ENCODE measurements at regions not wholly inside any gene's neighbourhood (a gene's known extent, or its start where the extent isn't known, plus 50 kb on each side); places are given as distances from the start of the nearest gene placed in this dataset.

DNA sequence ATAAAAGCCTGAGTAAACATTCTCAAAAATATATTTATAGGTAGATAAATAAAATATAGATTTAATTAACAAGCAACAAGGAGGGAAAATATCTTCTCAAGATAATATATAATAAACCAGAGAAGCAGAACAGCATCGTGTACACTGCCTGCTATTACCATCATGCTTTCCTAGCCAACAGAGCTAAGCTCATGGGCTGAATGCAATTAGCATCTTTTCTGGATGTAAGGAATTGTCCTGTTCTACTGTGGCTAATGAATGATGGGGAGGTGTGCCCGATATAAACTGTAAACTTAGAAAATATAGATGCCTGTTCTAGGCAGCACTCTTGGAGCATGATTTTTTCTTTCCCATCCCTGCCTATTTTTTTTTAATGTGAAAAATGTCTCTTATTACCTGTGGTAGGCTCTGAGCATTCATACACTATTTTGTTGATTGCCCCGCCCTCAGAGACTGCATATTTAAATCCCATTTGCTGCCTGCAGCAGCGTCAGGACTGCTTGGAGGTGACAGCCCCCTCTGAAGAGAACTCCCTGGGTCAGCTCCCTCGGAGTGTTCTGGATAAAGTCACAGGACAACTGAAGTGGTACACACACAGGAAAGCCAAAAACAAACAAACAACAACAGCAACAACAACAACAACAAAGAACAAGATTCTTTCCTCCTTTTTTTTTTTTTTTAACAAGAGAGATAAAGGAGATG lies 312.3 kb downstream of the SATB1 start:
- no peaks in the 10 kb centered on the region for H3K27me3 ChIP-seq (ENCODE audit: control insufficient read depth, insufficient read depth, low read length)
- H3K36me3 ChIP-seq (ENCODE audit: control insufficient read depth, insufficient read depth, low read length): no peaks in the 10 kb centered on the region
- no peak for DNase-seq (ENCODE audit: low read depth)
- no peak overlapping the region for H3K4me3 ChIP-seq (ENCODE audit: low read depth, low read length)
- TF ChIP-seq, protein P1, sequence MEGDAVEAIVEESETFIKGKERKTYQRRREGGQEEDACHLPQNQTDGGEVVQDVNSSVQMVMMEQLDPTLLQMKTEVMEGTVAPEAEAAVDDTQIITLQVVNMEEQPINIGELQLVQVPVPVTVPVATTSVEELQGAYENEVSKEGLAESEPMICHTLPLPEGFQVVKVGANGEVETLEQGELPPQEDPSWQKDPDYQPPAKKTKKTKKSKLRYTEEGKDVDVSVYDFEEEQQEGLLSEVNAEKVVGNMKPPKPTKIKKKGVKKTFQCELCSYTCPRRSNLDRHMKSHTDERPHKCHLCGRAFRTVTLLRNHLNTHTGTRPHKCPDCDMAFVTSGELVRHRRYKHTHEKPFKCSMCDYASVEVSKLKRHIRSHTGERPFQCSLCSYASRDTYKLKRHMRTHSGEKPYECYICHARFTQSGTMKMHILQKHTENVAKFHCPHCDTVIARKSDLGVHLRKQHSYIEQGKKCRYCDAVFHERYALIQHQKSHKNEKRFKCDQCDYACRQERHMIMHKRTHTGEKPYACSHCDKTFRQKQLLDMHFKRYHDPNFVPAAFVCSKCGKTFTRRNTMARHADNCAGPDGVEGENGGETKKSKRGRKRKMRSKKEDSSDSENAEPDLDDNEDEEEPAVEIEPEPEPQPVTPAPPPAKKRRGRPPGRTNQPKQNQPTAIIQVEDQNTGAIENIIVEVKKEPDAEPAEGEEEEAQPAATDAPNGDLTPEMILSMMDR (IDR thresholded peaks at IDR 0.05; ENCODE audit: insufficient read depth, low read depth, low read length): no peak
- ChIA-PET CTCF (interaction anchor here (1.0 kb wide), 1 partner anchor 12 kb away, joined by 5 read pairs; no protein-coding TSS in a partner anchor), POLR2A (interaction anchor here (0.5 kb wide), 1 partner anchor 44 kb away, joined by 6 read pairs; no protein-coding TSS in a partner anchor)

DNA sequence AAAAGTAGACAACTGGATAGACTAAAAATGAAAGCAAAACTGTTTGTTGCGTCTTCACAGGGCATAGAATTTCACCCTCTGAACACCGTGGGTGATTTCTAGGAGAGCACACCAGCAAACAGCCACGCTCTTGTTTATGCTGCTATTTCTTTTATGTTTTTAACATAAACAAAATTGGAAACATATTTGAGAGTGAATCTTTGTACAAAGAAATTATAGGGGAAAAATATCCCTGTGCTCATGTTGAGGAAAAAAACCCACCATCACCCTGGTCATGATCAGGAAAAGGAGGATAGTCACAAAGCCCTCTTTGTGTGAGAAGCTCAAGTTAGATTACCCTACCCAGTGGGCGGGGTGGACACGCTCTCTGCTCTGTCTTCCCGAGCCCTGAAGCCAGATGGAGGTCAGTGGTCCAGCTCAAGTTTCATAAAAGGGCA lies 313.3 kb downstream of the SATB1 start:
- H3K27me3 ChIP-seq (ENCODE audit: control insufficient read depth, insufficient read depth, low read length): no peaks in the 10 kb centered on the region
- no peaks in the 10 kb centered on the region for H3K36me3 ChIP-seq (ENCODE audit: control insufficient read depth, insufficient read depth, low read length)
- TF ChIP-seq, protein P1 (IDR thresholded peaks at IDR 0.05; ENCODE audit: insufficient read depth, low read depth, low read length): no peak
- ChIA-PET POLR2A (no interaction called here), CTCF (interaction anchor here (1.0 kb wide), 2 partner anchors 13 to 29 kb away, joined by 3 to 5 read pairs; no protein-coding TSS in a partner anchor)
- H3K4me3 ChIP-seq (ENCODE audit: low read depth, low read length): peak overlapping the region; percentile 18; the same call in 1 of the 2 replicates
- no peak for DNase-seq (ENCODE audit: low read depth)

DNA sequence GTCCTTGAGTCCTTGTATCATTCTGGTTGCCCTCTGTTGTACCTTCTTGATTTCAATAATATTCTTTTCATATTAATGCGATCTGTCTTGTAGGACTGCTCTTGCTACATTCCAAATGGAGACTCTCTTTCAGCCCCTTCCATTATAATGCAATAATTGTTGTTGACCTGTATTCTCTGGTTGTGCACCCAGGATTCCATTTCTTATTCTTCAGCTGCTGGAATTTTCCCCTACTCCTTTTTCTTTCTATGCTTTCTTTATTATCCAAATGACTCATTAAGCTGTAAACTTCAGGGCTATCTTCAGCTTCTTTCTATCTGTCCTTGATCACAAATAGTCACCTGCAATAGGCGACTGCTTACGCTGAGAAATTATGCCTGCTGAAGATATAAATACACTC lies 321.5 kb downstream of the SATB1 start:
- Histone ChIP-seq H3K36me3 (ENCODE audit: control insufficient read depth, insufficient read depth, low read length) (no peaks in the 10 kb centered on the region), H3K4me3 (ENCODE audit: low read depth, low read length) (no peak overlapping the region), H3K27me3 (ENCODE audit: control insufficient read depth, insufficient read depth, low read length) (no peaks in the 10 kb centered on the region)
- ChIA-PET CTCF (no interaction called here), POLR2A (no interaction called here)
- TF ChIP-seq, protein P1 (IDR thresholded peaks at IDR 0.05; ENCODE audit: insufficient read depth, low read depth, low read length): no peak
- DNase-seq (ENCODE audit: low read depth): no peak

DNA sequence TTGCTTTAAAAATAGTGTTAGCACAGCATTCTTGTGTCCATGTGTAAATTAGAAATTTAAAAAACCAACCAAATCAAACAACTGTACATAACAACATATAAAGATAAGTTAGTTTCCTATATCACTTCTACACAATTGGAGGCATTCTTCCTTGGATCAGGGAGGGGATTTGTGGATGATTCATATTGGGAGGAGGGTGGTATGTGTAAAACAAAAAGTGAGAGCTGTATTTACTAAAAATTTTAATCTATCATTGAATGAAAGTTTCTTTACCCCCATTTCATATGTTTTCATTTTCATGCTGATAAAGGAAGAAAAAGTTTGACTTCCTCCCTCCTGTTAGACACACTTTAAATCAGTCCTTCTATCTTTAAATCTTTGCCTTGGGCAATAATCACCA lies 325.0 kb downstream of the SATB1 start:
- ChIA-PET POLR2A (no interaction called here), CTCF (interaction anchor here (1.5 kb wide), 1 partner anchor 13 kb away, joined by 4 read pairs; no protein-coding TSS in a partner anchor)
- TF ChIP-seq, protein P1 (IDR thresholded peaks at IDR 0.05; ENCODE audit: insufficient read depth, low read depth, low read length): no peak
- H3K4me3 ChIP-seq (ENCODE audit: low read depth, low read length): no peak overlapping the region
- H3K27me3 ChIP-seq (ENCODE audit: control insufficient read depth, insufficient read depth, low read length): no peaks in the 10 kb centered on the region
- H3K36me3 ChIP-seq (ENCODE audit: control insufficient read depth, insufficient read depth, low read length): no peaks in the 10 kb centered on the region
- DNase-seq (ENCODE audit: low read depth): no peak

DNA sequence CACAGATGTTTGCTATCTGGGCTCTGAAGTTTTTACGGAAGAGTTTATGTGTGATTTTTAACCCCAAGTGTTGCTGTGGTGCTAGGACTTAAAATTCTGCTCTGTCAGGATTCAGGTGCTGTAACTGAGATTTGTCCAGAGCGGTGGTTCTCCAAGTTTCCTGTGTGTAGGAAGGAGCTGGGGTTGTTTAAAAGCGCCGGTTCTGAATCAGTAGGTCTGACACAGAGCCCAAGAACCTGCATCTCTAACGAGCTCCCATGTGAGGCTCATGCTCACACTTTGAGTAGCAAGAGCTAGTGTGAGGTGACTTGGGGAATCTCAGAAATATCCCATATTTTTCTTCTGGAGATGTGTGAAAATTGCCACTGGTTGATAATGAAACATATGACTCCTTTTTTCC lies 325.5 kb downstream of the SATB1 start:
- no peaks in the 10 kb centered on the region for H3K27me3 ChIP-seq (ENCODE audit: control insufficient read depth, insufficient read depth, low read length)
- CTCF ChIA-PET: interaction anchor here (1.5 kb wide), 1 partner anchor 12 kb away, joined by 4 read pairs; no protein-coding TSS in a partner anchor
- DNase-seq (ENCODE audit: low read depth): no peak
- TF ChIP-seq, protein P1 (IDR thresholded peaks at IDR 0.05; ENCODE audit: insufficient read depth, low read depth, low read length): no peak
- H3K4me3 ChIP-seq (ENCODE audit: low read depth, low read length): no peak overlapping the region
- no peaks in the 10 kb centered on the region for H3K36me3 ChIP-seq (ENCODE audit: control insufficient read depth, insufficient read depth, low read length)
- POLR2A ChIA-PET: no interaction called here

Measured in BJ (cell line).